ENCODE measurements at regions not wholly inside any gene's neighbourhood (a gene's known extent, or its start where the extent isn't known, plus 50 kb on each side); places are given as distances from the start of the nearest gene placed in this dataset.

DNA sequence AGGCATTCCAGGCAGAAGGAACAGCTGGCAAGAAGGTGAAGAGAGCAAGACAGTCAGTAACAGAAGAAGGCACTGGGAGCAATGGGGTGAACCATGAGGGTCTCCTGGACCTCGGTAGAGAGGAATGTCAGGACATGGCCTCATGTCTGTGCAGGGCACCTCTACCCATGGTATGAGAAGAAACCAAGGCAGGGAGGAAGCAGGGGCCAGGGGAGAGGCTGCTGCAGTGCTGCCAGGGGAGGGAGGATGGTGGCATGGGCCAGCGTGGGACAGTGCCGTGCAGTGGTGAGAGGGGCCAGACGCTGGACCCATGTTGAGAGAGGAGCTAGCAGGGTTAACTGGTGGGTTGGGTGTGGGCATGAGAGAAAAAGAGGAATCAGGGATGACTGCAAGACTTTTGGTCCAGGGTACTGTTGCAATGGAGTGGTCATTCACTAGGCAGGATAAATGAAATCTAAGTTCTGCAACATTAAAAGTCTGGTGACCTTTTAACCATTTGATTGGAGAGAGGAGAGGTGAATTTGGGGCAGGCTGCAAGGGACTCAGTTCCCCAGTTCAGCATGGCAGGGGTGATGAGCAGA lies 577.6 kb downstream of the MATN1 start (continued):
- TF ChIP-seq, protein P1, sequence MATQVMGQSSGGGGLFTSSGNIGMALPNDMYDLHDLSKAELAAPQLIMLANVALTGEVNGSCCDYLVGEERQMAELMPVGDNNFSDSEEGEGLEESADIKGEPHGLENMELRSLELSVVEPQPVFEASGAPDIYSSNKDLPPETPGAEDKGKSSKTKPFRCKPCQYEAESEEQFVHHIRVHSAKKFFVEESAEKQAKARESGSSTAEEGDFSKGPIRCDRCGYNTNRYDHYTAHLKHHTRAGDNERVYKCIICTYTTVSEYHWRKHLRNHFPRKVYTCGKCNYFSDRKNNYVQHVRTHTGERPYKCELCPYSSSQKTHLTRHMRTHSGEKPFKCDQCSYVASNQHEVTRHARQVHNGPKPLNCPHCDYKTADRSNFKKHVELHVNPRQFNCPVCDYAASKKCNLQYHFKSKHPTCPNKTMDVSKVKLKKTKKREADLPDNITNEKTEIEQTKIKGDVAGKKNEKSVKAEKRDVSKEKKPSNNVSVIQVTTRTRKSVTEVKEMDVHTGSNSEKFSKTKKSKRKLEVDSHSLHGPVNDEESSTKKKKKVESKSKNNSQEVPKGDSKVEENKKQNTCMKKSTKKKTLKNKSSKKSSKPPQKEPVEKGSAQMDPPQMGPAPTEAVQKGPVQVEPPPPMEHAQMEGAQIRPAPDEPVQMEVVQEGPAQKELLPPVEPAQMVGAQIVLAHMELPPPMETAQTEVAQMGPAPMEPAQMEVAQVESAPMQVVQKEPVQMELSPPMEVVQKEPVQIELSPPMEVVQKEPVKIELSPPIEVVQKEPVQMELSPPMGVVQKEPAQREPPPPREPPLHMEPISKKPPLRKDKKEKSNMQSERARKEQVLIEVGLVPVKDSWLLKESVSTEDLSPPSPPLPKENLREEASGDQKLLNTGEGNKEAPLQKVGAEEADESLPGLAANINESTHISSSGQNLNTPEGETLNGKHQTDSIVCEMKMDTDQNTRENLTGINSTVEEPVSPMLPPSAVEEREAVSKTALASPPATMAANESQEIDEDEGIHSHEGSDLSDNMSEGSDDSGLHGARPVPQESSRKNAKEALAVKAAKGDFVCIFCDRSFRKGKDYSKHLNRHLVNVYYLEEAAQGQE (IDR thresholded peaks at IDR 0.05; ENCODE audit: low read depth) = no peak
- TF ChIP-seq, protein P2, sequence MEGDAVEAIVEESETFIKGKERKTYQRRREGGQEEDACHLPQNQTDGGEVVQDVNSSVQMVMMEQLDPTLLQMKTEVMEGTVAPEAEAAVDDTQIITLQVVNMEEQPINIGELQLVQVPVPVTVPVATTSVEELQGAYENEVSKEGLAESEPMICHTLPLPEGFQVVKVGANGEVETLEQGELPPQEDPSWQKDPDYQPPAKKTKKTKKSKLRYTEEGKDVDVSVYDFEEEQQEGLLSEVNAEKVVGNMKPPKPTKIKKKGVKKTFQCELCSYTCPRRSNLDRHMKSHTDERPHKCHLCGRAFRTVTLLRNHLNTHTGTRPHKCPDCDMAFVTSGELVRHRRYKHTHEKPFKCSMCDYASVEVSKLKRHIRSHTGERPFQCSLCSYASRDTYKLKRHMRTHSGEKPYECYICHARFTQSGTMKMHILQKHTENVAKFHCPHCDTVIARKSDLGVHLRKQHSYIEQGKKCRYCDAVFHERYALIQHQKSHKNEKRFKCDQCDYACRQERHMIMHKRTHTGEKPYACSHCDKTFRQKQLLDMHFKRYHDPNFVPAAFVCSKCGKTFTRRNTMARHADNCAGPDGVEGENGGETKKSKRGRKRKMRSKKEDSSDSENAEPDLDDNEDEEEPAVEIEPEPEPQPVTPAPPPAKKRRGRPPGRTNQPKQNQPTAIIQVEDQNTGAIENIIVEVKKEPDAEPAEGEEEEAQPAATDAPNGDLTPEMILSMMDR (IDR thresholded peaks at IDR 0.05 in 2 of 3, conservative IDR thresholded peaks at IDR 0.05 in 1 of 3; ENCODE audit: borderline replicate concordance in 1 of 3, insufficient read depth in 1 of 3, low read depth in 2 of 3, low read length in 2 of 3) = no peak

DNA sequence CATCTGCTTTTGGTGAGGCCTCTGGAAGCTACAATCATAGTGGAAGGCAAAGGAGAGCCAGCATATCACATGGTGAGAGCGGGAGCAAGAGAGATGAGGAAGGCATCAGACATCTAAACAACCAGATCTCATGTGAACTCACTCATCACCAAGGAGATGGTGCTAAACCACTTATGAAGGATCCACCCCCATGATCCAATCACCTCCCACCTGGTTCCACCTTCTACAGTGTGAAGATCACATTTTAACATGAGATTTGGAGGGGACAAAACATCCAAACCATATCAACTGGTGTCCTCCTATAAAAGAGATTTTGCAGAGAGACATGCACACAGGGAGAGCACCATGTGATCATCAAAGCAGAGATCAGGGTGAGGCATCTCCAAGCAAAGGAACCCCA lies 578.6 kb downstream of the MATN1 start:
- no TSS peak for BruUV-seq (replicated peaks)
- no peak for ATAC-seq
- Histone ChIP-seq H3K9me2 (ENCODE audit: insufficient read depth) (no peaks in the 10 kb centered on the region), H3K4me3 (replicated peaks in 1 of 2; ENCODE audit: low read depth in 1 of 2, low read length in 2 of 2) (no peak overlapping the region), H3K9ac (ENCODE audit: low read length) (no peak overlapping the region), H3K9me3 (ENCODE audit: control insufficient read depth in 1 of 2, insufficient read depth in 1 of 2, low read depth in 1 of 2, low read length in 2 of 2) (no peaks in the 10 kb centered on the region), H4K20me1 (ENCODE audit: insufficient read depth) (no peaks in the 10 kb centered on the region), H3K27me3 (ENCODE audit: insufficient read depth, low read length) (peaks cover 28% of the 10 kb centered on the region), H3K4me2 (ENCODE audit: low read length) (no peak overlapping the region), H2AFZ (ENCODE audit: low read depth, low read length, poor library complexity, severe bottlenecking) (no peak overlapping the region), H3K79me2 (ENCODE audit: insufficient read depth, low read length) (no peaks in the 10 kb centered on the region), H3K4me1 (ENCODE audit: control insufficient read depth in 1 of 2, insufficient read depth in 2 of 2, low read length in 2 of 2) (no peaks in the 10 kb centered on the region), H3K36me3 (ENCODE audit: control insufficient read depth in 1 of 2, insufficient read depth in 2 of 2, low read length in 2 of 2) (no peaks in the 10 kb centered on the region), H3K27ac (ENCODE audit: low read depth, low read length) (no peak overlapping the region)
- POLR2A ChIA-PET = no interaction called here
- no peak for DNase-seq (ENCODE audit: low read depth, low spot score)
- TF ChIP-seq TCF7L2 (IDR thresholded peaks at IDR 0.05; ENCODE audit: borderline replicate concordance, extremely low read depth, insufficient read depth, insufficient read length) = no peak
- TF ChIP-seq SIN3A (IDR thresholded peaks at IDR 0.05; ENCODE audit: low read depth) = no peak
- TF ChIP-seq, protein P1 (IDR thresholded peaks at IDR 0.05; ENCODE audit: low read depth) = no peak
- TF ChIP-seq YY1 (IDR thresholded peaks at IDR 0.05; ENCODE audit: extremely low read depth, insufficient replicate concordance, low read depth, low read length) = no peak
- TF ChIP-seq FOSL1 (IDR thresholded peaks at IDR 0.05; ENCODE audit: low read depth) = no peak
- no peak for TF ChIP-seq ZNF274 (IDR thresholded peaks at IDR 0.05; ENCODE audit: low read depth, low read length)
- intact Hi-C loops (cut with micrococcal nuclease) = no loop called here
- CTCF ChIA-PET = no interaction called here
- RAD21 ChIA-PET (ENCODE audit: low non-redundant PET in 1 of 2, low total read pairs in 2 of 2, uncharacterized antibody in 2 of 2, unreplicated experiment in 2 of 2) = no interaction called here

All from HCT116 (cell line).